DND-41 (cell line): ENCODE measurements at regions not wholly inside any gene's neighbourhood (a gene's known extent, or its start where the extent isn't known, plus 50 kb on each side); places are given as distances from the start of the nearest gene placed in this dataset.

Experiments
- ATAC-seq: fragments of 200-7000 bp; cut with Tn5 transposase; 3 replicates; pipeline ENCODE4 v1.9.1; 2021; ENCODE audit warnings: low read depth; ENCODE audit not compliant: insufficient read depth
- DNase-seq: peaks from one replicate; pipeline ENCODE4 v3.0.0-alpha.2; 2020
- H2AFZ ChIP-seq: 2 replicates; pipeline ENCODE4 v1.6.0; 2012; ENCODE audit warnings: low read depth, low read length
- H3K27ac ChIP-seq: 2 replicates; pipeline ENCODE4 v1.5.1; 2012; ENCODE audit warnings: low read length, inconsistent platforms
- H3K27me3 ChIP-seq: fragments of 200-600 bp; sonication (generic); 2 replicates; pipeline ENCODE4 v1.6.0; 2012; ENCODE audit warnings: low read length, mild to moderate bottlenecking, inconsistent platforms; ENCODE audit not compliant: insufficient read depth, poor library complexity
- H3K36me3 ChIP-seq: 2 replicates; pipeline ENCODE4 v1.5.1; 2012; ENCODE audit warnings: low read length, inconsistent platforms; ENCODE audit not compliant: insufficient read depth
- H3K4me1 ChIP-seq: 2 replicates; pipeline ENCODE4 v1.5.1; 2012; ENCODE audit warnings: mild to moderate bottlenecking, low read length; ENCODE audit not compliant: insufficient read depth
- H3K4me2 ChIP-seq: 2 replicates; pipeline ENCODE4 v1.6.0; 2012; ENCODE audit warnings: mild to moderate bottlenecking, moderate library complexity, low read length, inconsistent platforms; ENCODE audit not compliant: insufficient read depth
- H3K4me3 ChIP-seq, 2 experiments: fragments of 200-600 bp in 1 of 2; shearing (Covaris generic) in 1 of 2; 2 replicates each; pipeline ENCODE4 v1.5.1; 2012 to 2016; ENCODE audit warnings: inconsistent platforms in 2 of 2, low read length in 2 of 2, mild to moderate bottlenecking in 2 of 2, low read depth in 1 of 2, moderate library complexity in 1 of 2
- H3K79me2 ChIP-seq: 2 replicates; pipeline ENCODE4 v1.6.0; 2012; ENCODE audit warnings: low read length, inconsistent platforms; ENCODE audit not compliant: insufficient read depth
- H3K9ac ChIP-seq: 2 replicates; pipeline ENCODE4 v1.6.0; 2012; ENCODE audit warnings: low read depth, mild to moderate bottlenecking, inconsistent platforms, low read length, moderate library complexity
- H3K9me3 ChIP-seq: 2 replicates; pipeline ENCODE4 v1.5.1; 2012; ENCODE audit warnings: low read length, moderate library complexity, mild to moderate bottlenecking, inconsistent platforms; ENCODE audit not compliant: insufficient read depth, severe bottlenecking
- H4K20me1 ChIP-seq: 2 replicates; pipeline ENCODE4 v1.6.0; 2012; ENCODE audit warnings: low read length; ENCODE audit not compliant: insufficient read depth
- CTCF ChIP-seq: IDR thresholded peaks from 2 replicates; pipeline ENCODE4 v1.5.1; 2012; ENCODE audit warnings: borderline replicate concordance, low read length, moderate library complexity, mild to moderate bottlenecking; ENCODE audit not compliant: poor library complexity, severe bottlenecking; ENCODE audit errors: extremely low read depth
- EZH2 ChIP-seq: IDR thresholded peaks from 3 replicates; pipeline ENCODE4 v1.6.1; 2012; ENCODE audit warnings: borderline replicate concordance, low read depth, mild to moderate bottlenecking, moderate library complexity, low read length, inconsistent platforms; ENCODE audit not compliant: severe bottlenecking

GRCh38 chr20:11496380-11496779 is 421.3 kb upstream of the BTBD3 start:
- no peak overlapping the region for H2AFZ ChIP-seq
- DNase-seq = no peak
- ATAC-seq = no peak
- H3K9me3 ChIP-seq = no peaks in the 10 kb centered on the region
- TF ChIP-seq CTCF (no peak), EZH2 (no peak)
- H3K27me3 ChIP-seq = no peaks in the 10 kb centered on the region
- H3K4me3 ChIP-seq = no peak overlapping the region
- H3K79me2 ChIP-seq = no peaks in the 10 kb centered on the region
- H4K20me1 ChIP-seq = no peaks in the 10 kb centered on the region
- no peaks in the 10 kb centered on the region for H3K4me1 ChIP-seq
- H3K36me3 ChIP-seq = no peaks in the 10 kb centered on the region
- H3K27ac ChIP-seq = no peak overlapping the region
- no peak overlapping the region for H3K4me2 ChIP-seq
- no peak overlapping the region for H3K9ac ChIP-seq

- TF ChIP-seq CTCF (no peak), EZH2 (no peak)
- Histone ChIP-seq H3K4me3 (no peak overlapping the region), H3K9ac (no peak overlapping the region), H3K27ac (no peak overlapping the region), H3K9me3 (no peaks in the 10 kb centered on the region), H3K27me3 (no peaks in the 10 kb centered on the region), H4K20me1 (no peaks in the 10 kb centered on the region), H3K36me3 (no peaks in the 10 kb centered on the region), H3K4me2 (no peak overlapping the region), H3K4me1 (no peaks in the 10 kb centered on the region), H2AFZ (no peak overlapping the region), H3K79me2 (no peaks in the 10 kb centered on the region)
- DNase-seq (no peak), ATAC-seq (no peak)
Observed at GRCh38 chr20:11497545-11497944, 420.1 kb upstream of the BTBD3 start.

GRCh38 chr20:11499101-11499634 is 418.5 kb upstream of the BTBD3 start:
- H3K27ac ChIP-seq = no peak overlapping the region
- H3K79me2 ChIP-seq = no peaks in the 10 kb centered on the region
- no peak for TF ChIP-seq CTCF
- TF ChIP-seq EZH2 = no peak
- DNase-seq (no peak), ATAC-seq (no peak)
- no peak overlapping the region for H2AFZ ChIP-seq
- H3K4me3 ChIP-seq = no peak overlapping the region
- no peaks in the 10 kb centered on the region for H3K9me3 ChIP-seq
- H3K4me2 ChIP-seq = no peak overlapping the region
- H3K4me1 ChIP-seq = no peaks in the 10 kb centered on the region
- no peak overlapping the region for H3K9ac ChIP-seq
- no peaks in the 10 kb centered on the region for H3K27me3 ChIP-seq
- H3K36me3 ChIP-seq = no peaks in the 10 kb centered on the region
- no peaks in the 10 kb centered on the region for H4K20me1 ChIP-seq

- Histone ChIP-seq H3K4me3 (no peak overlapping the region), H3K9ac (no peak overlapping the region), H3K36me3 (no peaks in the 10 kb centered on the region), H3K27ac (no peak overlapping the region), H3K4me2 (no peak overlapping the region), H3K79me2 (no peaks in the 10 kb centered on the region), H2AFZ (no peak overlapping the region), H4K20me1 (no peaks in the 10 kb centered on the region), H3K9me3 (no peaks in the 10 kb centered on the region), H3K4me1 (no peaks in the 10 kb centered on the region), H3K27me3 (no peaks in the 10 kb centered on the region)
- no peak for ATAC-seq
- no peak for DNase-seq
- TF ChIP-seq CTCF (no peak), EZH2 (no peak)
Observed at GRCh38 chr20:11502061-11502460, 415.6 kb upstream of the BTBD3 start.
